NCI-H69 (cell line): ENCODE measurements at regions not wholly inside any gene's neighbourhood (a gene's known extent, or its start where the extent isn't known, plus 50 kb on each side); places are given as distances from the start of the nearest gene placed in this dataset.
"Not testable (repeated sequence)": the region's sequence is repeated elsewhere in the genome, so short reads cannot be mapped to it uniquely, and the experiment has no call there.

Experiments used
- DNase-seq: peaks from one replicate; lab custom pipeline; 2025; lab: John Stamatoyannopoulos, UW

DNA sequence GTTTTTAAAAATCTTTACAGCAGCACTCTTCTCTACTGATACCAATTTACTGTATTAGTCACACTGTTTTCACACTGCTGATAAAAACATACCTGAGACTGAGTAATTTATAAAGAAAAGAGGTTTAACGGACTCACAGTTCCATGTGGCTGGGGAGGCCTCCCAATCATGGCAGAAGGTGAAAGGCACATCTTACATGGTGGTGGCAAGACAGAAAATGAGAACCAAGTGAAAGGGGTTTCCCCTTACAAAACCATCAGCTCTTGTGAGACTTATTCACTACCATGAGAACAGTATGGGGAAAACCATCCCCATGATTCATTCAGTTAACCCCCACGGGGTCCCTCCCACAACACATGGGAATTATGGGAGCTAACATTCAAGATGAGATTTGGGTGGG is 481.9 kb upstream of the TLE4 start:
- not testable (repeated sequence) for DNase-seq

DNA sequence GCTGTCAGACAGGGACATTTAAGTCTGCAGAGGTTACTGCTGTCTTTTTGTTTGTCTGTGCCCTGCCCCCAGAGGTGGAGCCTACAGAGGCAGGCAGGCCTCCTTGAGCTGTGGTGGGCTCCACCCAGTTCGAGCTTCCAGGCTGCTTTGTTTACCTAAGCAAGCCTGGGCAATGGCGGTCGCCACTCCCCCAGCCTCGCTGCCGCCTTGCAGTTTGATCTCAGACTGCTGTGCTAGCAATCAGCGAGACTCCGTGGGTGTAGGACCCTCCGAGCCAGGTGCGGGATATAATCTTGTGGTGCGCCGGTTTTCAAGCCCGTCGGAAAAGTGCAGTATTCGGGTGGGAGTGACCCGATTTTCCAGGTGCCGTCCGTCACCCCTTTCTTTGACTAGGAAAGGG is 468.5 kb upstream of the TLE4 start:
- DNase-seq: not testable (repeated sequence)

DNA sequence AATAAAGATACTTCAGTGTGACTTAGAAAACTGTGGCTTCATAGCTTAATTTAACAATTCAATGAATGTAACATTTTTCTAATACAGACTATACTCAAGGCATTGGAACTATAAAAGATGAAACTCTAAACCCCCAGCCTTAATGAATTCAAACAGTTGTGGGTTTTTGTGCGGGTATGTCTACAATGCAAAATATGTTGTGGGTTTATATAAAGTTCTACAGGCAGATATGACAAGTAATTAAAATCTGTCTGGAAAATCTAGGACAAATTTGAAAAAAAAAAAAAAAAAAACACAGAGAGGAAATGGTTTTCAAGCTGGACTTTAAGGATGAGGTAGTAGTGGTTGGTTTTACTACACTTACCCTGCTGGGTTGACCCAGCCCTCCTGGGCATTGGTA is 467.5 kb upstream of the TLE4 start:
- no peak for DNase-seq

DNA sequence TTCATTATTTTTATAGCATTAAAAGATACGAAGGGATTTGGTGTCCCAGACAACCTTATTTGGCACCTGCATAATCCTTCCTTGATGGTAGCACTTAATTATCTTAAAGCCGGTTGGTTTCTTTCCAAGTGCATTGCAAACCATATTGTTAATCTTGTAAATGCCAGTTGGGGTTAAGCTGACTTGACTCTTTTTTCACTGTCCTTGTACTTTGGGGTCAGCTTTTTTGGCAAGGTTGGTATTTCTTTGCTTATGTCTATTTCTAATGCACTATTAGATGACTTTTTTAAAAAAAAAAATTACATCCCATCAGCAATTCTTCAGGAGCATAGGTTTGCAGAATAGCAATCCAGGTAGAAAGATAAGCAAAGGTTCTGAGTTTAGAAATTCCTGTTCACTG is 466.8 kb upstream of the TLE4 start:
- no peak for DNase-seq

DNA sequence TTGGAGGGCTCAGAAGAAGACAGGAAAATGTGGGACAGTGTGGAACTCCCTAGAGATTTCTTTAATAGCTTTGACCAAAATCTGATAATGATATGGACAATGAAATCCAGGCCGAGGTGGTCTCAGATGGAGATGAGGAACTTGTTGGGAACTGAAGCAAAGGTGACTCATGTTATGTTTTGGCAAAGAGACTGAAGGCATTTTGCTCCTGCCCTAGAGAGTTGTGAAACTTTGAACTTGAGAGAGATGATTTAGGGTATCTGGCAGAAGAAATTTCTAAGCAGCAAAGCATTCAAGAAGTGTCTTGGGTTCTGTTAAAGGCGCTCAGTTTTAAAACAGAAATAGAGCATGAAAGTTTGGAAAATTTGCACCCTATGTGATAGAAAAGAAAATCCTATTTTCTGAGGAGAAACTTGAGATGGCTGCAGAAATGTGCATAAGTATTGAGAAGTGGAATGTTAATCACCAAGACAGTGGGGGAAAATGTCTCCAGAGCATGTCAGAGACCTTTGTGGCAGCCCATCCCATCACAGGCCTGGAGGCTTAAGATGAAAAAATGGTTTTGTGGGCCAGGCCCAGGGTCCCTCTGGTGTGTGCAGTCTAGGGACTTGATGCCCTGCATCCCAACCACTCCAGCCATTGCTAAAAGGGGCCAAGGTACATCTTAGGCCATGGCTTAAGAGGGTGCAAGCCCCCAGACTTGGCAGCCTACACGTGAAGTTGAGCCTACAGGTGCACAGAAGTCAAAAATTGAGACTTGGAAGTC is 463.7 kb upstream of the TLE4 start:
- DNase-seq: no peak

DNA sequence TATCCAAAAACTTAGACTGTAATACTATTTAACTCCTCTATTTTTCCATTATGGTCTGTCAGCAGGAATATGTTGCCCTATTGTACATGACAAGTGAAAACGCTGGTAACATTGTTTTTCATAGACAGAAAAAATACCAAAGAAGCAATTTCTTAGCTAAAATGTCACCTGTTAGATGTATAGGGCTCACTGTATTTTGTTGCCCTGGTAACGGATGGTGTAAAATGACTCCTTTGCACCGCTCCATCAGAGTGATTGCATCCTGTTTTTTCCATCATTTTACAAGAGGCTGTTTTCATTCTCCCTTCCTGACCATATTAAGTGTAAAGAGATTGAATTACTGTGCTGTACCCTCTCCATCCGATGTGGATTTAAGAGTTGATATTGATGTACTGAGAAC is 460.1 kb upstream of the TLE4 start:
- peak; percentile 10 for DNase-seq

DNA sequence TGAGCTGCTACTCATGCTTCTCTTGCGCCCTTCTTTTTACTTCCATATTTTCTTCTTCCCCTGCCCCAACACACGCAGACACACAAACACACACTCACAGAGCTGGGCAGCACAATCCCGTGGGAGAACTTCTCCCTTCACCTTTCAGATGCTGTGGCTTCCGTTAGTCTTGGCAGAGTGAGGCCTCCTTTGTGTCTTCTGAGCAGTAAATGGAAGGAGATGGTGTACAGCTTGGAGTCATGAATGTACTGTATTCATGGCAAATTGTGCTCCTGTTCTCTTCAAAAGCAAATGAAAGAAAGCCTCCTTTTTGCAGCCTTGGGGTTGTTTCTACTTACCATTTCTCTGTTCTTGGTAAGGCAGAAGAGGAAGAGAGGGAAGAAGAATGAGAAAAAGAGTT is 456.6 kb upstream of the TLE4 start:
- DNase-seq: no peak

DNA sequence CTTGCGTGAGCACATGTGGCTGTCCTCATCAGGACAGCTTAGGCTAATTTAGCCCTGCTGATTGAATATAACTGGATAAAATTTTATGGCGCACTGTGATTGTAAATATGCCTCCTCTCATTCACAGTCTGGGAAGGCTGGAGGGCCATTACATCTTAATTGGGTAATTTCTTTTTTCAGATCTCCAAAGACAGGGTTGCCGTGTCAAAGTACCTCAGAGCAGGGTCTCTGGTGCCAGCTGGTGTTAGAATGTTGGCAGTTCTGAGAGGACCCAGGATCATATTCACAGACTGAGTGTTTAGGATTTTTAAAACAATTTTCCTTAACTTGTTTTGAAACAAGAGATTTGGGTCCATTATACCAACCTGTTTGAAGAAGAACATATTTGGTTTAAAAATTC is 455.7 kb upstream of the TLE4 start:
- peak; percentile 79 for DNase-seq

DNA sequence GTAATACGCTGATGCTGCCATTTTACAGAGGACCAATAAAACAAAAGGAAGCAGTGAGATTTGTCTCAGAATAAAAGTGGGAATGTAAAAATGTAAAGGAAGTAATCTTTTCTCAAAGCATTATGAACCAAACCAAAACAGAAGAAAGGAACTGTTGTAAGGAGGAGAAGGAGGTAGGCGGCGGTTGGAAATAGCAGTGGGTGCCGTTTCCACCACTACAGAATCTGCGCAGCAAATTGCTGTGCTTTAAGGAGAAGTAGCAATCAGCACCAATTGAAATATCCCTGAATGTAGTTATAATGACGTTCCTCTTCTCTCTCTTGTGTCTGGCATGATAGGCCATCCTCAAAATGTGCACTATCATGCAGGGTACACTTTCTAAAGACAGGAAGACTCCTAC is 455.1 kb upstream of the TLE4 start:
- DNase-seq: no peak

DNA sequence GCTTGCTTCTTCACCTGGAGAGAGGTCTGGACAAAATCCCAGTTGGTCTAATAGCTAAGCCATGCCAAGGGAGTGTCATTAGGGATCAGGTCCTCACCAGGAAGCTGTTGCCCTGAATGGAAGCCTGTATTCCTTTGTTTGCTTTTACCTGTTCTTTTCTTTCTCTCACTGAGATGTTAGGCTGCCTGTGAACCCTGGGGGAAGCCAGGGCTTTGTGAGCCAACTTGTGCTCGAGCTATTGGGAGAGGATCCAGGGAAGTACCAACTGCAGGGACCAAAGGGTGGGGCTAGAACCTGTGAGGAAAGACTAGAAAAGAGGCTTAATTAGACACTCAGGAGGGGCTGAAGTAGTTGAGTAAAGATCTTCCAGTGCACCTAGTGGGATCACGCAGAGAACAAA is 451.2 kb upstream of the TLE4 start:
- peak; percentile 99 for DNase-seq

DNA sequence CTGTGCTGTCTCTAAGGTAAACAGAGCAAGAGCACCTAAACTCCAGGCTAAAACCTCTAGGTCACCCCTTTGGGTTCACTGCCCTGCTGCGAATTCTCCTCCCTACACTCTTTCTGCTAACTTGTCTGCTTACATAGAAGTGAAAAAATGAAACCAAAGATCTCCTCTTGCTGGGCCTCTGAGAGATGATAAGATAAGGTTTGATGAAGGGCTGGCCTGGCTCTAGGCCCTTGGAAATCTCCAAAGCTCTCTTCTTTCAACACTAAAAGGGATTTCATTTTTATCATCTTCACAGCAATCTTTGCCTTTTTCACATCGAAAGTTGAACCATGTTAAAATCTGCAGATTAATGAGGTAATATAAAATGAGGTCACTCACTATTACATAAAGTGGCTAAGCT is 450.8 kb upstream of the TLE4 start:
- DNase-seq: no peak

DNA sequence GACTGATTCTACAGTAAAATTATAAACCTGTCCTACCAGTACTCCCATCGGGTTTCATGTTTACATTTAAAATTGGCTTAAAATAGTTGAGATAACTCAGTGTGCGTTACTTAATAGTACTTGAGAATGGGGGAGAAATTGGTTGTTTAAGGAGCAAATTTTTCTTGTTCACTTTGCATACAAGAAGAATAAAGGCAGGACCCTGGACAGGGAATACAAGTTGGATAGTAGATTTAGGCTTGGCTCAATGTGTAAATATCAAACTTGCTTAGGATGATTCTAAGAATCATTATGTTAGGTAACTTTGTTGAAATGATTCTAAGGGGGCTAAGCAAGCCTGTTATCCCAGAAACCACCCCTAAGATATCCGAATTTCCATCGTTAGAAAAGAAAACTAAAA is 448.4 kb upstream of the TLE4 start:
- no peak for DNase-seq

DNA sequence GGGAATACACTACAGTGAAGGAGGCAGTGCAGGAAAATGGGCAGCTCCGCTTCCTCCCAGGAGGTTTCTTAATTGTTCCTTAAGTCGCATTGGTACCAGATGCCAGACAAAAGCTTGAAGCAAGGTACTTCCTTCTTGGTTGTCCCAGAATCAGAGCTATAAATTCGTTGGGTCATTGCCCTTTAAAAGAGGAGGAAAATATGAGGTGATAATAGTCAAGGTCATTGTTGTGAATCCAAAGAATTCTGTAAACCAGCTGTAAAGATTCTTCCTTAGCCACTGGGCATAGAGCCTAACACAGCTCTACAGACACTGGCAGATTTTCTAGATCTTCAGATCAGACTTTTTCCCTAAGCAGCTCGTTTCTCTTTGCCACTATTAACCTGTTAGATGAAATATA is 444.1 kb upstream of the TLE4 start:
- peak; percentile 69 for DNase-seq

DNA sequence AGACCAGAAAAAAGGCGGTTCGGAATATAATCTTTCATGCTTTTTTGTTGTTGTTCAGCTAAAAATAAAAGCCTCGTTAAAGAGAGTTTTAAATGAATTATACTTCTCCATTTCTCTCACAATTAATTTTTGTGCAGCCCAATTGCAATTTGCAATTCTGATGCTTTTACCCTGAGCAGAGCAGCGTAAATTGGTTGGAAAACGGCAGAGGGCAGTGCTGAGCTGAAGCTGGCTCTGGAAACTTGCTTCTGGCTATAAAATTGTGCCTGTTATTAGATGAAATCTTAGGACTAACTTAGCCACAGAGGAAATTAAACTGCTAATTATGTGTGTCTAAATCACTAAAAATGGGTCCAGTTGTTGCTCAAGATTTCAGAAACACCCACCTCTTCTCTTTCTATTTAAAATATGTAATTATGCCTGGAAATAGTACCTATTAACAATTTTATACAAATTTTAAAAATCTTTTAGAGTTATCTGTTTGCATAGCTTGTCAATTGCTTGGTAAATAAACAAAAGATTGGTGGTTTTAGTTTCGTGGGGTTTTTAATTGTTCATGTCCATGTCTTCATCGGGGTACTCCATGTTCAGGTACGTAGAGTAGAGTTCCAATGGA is 441.8 kb upstream of the TLE4 start:
- peak; percentile 78 for DNase-seq

DNA sequence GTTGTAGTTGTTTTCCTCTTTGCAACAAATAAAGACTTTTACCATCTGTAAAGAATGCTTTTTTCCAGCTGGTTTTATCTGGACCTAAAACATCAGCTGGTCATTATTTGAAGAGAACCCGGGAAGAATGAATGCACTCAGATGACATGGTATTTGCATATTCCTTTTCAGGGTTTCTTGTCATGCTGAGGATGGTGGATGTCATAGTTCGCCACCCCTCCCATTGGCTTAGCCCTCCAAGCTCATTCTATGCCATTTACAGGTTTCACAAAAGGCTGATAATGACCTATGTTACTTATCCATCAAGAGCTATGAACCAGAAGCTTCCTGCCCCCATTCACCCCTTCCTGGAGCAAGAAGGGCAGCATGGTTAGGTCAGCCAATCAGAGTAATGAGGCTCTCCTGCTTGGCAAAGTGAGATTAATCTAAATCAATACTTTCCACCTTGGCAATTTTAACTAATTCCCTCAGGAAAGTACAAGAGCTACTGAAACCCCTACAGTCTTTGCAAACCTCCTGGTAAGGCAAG is 440.5 kb upstream of the TLE4 start:
- DNase-seq: peak; percentile 35

DNA sequence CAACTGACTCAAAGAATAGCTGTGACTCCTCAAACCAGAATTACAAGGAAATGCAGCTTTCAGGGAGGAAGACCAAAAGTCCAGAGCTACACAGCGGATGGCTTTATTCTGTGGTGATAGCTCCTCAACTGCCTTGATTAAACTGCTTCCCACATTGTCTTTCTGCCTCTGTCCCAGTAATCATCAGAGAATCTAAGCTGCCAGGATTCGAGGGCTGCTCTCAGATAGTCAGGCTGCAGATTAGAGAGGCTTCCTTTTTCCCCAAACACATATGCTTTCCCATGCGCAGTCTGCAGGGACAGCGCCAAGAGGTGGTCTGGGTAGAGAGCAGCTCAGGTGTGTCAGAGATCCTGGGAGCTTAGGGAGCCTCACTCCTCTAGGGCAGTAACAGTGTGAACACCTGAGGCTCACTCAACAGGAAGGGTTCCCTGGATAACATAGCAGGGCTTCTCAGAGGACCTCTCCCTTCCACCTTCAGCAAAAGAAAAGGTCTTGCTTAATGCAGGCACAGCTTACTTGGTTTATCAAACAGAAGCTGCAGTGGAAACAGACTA is 439.9 kb upstream of the TLE4 start:
- DNase-seq: peak; percentile 61

DNA sequence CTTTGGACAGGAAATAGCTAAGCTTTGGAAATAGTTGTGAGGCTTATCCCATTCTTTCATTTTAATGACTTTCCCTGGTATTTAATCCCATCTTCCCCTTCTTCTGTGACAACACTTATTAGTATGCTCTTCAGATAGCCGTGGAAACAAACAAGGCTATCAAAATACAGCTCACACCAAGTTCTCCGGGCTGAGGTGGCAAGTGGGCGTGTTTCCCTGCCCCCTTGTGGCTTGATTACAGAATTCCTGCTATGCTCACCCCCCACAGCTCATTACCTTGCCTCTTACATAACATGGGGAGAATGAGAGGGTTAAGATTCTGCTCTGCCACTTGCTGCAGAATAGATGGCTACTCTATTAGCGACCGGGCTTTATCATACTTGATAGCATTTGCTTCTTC is 437.1 kb upstream of the TLE4 start:
- peak; percentile 65 for DNase-seq

DNA sequence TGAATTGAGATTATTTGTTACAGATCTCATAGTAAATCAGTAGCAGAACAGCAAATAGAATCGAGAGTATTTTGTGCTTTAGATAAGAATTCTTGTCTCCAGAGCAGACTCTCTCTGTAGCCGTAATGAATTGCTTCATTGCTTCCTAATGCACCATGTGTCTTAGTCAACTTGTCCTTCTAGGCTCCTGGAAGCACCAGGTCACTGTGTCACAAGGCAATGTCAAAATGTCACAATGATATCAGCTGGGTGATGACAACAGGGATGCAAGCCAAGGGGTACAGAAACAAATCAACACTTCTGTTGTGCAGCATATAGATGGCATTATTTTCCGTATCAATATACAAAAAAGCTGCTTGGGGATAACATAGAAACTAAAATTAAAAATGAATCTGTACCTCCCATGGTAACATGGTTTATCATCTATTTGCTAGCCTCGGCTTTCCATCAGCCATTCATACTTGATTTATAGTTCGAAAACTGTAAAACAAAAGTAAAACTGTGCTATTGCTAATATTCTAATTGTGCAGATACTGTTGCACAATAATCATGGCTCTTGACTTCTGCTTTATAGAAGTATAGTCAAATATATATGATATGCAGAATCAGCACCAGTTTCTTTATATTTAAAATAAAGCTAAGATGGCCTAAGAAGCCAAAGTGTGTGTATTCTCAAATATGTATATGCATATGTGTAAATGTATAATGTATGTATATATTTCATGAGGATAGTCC is 435.9 kb upstream of the TLE4 start:
- no peak for DNase-seq

DNA sequence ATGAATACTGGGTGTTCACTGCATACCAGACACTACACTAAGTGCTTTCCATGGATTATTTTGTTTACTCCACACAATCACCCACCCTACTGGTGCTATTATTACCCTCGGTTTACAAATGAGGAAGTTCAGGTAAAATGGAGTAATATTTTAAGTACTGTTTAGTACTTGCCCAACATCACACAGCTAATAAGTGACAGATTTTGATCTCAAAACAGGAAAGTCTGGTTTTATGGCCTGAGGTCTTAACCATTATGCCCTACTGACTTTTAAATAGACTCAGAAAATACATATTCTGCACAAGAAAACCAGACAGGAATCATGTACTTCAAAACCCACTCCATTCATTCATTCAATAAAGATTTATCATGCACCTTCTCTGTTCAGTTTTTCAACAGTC is 431.0 kb upstream of the TLE4 start:
- no peak for DNase-seq

DNA sequence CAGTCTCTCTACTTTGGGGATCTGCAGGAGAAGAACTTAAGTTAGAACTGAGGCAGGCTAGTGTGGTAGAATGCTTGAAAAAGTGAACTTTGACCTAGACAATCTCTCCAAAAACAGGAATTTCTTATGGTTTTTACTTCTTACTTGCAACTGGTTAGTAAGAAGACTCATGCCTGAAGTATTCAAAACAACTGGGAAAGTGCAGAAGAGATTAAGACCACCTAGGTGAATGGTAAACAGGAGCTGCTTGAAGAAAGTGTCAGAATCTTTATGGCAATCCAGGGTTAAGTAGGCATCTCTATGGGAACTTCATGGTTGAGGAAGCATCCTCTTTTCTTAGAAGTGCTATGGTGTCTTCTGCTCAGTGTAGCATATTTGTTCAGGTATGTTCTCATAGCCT is 428.6 kb upstream of the TLE4 start:
- no peak for DNase-seq

DNA sequence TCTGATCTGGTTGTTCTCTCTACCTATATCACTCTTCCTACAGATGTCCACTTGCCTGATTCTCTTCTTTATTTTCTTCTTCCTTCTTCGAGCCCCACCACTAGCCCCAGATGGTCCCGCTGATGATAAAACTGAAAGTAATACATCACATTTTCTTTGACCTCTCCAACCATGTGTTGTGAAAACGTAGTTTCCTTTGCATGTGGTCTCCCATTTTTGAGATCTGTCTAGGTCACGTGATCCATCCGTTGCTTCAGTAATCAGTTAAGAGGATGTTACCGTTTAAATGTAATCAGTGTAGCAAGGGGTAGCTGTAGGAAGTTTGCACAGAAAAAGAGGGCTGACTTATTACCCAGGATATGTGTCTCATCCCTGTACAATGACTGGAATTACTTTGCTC is 426.3 kb upstream of the TLE4 start:
- no peak for DNase-seq

DNA sequence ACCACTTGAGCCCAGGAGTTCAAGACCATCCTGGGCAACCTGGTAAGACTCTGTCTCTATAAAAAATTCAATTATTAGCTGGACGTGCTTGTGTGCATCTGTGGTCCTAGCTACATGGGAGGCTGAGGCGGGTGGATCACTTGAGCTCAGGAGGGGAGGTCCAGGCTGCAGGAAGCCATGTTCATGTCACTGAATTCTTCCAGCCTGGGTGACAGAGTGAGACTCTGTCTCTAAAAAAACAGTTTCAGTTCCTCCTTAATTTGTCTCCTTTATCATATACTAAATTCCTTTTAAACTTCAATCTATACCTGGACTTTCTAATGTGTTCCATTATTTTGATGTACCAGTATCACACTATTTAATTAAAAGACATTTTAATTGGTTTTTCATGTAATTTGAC is 422.2 kb upstream of the TLE4 start:
- no peak for DNase-seq

DNA sequence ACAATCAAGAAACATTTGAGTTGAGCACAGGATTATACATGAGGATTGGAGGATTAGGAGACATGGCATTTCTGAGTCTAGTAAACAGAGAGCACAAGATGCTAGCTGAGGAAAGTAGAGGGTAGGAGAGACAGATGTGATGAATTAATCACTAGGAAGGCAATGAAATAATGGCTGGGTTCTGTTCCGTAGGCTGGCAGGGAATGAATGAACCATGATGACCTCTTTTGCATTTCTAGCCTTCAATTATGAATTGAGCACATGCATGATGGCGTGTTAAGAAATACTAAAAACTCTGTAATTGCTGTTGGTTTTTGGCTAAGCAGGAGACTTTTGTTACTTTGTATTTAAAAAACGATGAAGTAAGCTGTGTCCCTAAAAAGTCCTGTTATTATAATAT is 420.0 kb upstream of the TLE4 start:
- DNase-seq: peak; percentile 94
